Lung (tissue), 11 donors: ENCODE measurements at regions not wholly inside any gene's neighbourhood (a gene's known extent, or its start where the extent isn't known, plus 50 kb on each side); places are given as distances from the start of the nearest gene placed in this dataset.

Source experiments
- ATAC-seq: fragments of 200-7000 bp; cut with Tn5 transposase; one replicate; pipeline ENCODE4 v1.9.1; 2020; ENCODE audit warnings: moderate number of reproducible peaks; ENCODE audit not compliant: insufficient read depth, low FRiP score
- DNase-seq, 3 donors: peaks; one replicate each; pipeline ENCODE4 v3.0.0-alpha.2; 2013 to 2017
- H3K27ac ChIP-seq, 2 donors: one replicate each; pipeline ENCODE4 v1.5.1; 2013; ENCODE audit warnings: mild to moderate bottlenecking in 2 of 2, moderate library complexity in 2 of 2, control low read depth in 1 of 2, inconsistent platforms in 1 of 2, low read depth in 1 of 2, low read length in 1 of 2
- H3K27me3 ChIP-seq, 3 donors: one replicate each; pipeline ENCODE4 v1.5.1; 2013; ENCODE audit warnings: low read length in 2 of 3; ENCODE audit not compliant: control insufficient read depth in 3 of 3, insufficient read depth in 3 of 3
- H3K36me3 ChIP-seq, 4 donors: one replicate each; pipeline ENCODE4 v1.5.1; 2013; ENCODE audit warnings: low read length in 4 of 4, mild to moderate bottlenecking in 1 of 4, moderate library complexity in 1 of 4; ENCODE audit not compliant: control insufficient read depth in 4 of 4, insufficient read depth in 4 of 4
- H3K4me1 ChIP-seq, 5 donors: one replicate each; pipeline ENCODE4 v1.5.1; 2013; ENCODE audit warnings: low read length in 5 of 5, mild to moderate bottlenecking in 2 of 5, moderate library complexity in 1 of 5; ENCODE audit not compliant: control insufficient read depth in 5 of 5, insufficient read depth in 5 of 5
- H3K4me3 ChIP-seq: one replicate; pipeline ENCODE4 v1.5.1; 2013; ENCODE audit warnings: mild to moderate bottlenecking, control low read depth, moderate library complexity
- H3K9ac ChIP-seq, 2 donors: one replicate each; pipeline ENCODE4 v1.5.1; 2013; ENCODE audit warnings: low read length in 2 of 2, control low read depth in 1 of 2; ENCODE audit not compliant: insufficient read depth in 1 of 2
- H3K9me3 ChIP-seq, 4 donors: one replicate each; pipeline ENCODE4 v1.5.1; 2013; ENCODE audit warnings: low read length in 3 of 4, mild to moderate bottlenecking in 1 of 4, moderate library complexity in 1 of 4; ENCODE audit not compliant: control insufficient read depth in 4 of 4, insufficient read depth in 3 of 4
- WGBS, 2 donors: extraction: QIAGEN DNeasy Blood & Tissue Kit; methylation state at CpG; one replicate each; pipeline ENCODE4 v1.1.7; 2013; 5-methylcytosine and 5-hydroxymethylcytosine counted together
- TF ChIP-seq, protein P1 (sequence below): IDR thresholded peaks from 2 replicates; pipeline ENCODE4 v1.5.1; 2012; ENCODE audit warnings: mild to moderate bottlenecking; ENCODE audit errors: control extremely low read depth, extremely low read depth
- donor health status: control.
- donor health status: control.
- donor health status: Bipolar disorder and iron deficiency.
- donor health status: healthy.
- donor health status: DM: yes; HTN: yes; CAD: no.

DNA sequence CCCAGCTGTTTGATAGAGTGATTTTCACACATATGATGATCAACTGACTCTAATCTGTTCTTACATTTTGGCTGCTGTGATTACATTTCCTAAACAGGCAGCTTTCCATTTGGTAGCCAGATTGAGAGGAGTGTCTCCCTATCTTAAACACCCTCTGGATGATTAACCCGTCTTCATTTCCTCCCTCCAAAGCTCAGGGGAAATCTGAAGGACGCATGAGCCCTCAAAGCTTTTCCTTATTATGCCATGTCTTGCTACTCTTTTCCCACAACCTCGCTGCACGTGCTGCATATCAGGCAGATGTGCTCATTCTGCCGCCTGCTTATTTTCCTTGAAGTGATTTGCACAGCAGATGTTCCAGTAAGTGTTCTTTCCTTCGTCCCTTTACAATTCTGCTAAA lies 837.4 kb downstream of the LRRTM4 start:
- Histone ChIP-seq H3K36me3 (no peaks in the 10 kb centered on the region), H3K9ac (no peak overlapping the region), H3K9me3 (no peaks in the 10 kb centered on the region), H3K4me3 (no peak overlapping the region), H3K27me3 (no peaks in the 10 kb centered on the region), H3K4me1 (peaks cover 0 to 4% (median 0%) of the 10 kb centered on the region in 5 donors), H3K27ac (no peak overlapping the region)
- ATAC-seq (no peak), DNase-seq (no peak)
- WGBS, 2 donors, result 40 to 41% methylated on average over 6 of the region's 6 CpGs
- TF ChIP-seq, protein P1, sequence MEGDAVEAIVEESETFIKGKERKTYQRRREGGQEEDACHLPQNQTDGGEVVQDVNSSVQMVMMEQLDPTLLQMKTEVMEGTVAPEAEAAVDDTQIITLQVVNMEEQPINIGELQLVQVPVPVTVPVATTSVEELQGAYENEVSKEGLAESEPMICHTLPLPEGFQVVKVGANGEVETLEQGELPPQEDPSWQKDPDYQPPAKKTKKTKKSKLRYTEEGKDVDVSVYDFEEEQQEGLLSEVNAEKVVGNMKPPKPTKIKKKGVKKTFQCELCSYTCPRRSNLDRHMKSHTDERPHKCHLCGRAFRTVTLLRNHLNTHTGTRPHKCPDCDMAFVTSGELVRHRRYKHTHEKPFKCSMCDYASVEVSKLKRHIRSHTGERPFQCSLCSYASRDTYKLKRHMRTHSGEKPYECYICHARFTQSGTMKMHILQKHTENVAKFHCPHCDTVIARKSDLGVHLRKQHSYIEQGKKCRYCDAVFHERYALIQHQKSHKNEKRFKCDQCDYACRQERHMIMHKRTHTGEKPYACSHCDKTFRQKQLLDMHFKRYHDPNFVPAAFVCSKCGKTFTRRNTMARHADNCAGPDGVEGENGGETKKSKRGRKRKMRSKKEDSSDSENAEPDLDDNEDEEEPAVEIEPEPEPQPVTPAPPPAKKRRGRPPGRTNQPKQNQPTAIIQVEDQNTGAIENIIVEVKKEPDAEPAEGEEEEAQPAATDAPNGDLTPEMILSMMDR, result no peak

GRCh38 chr2:76679025-76679396 lies 843.2 kb downstream of the LRRTM4 start:
- no peak overlapping the region for H3K27ac ChIP-seq
- TF ChIP-seq, protein P1, result no peak
- 38 to 48% methylated on average over 1 of the region's 1 CpG for WGBS, 2 donors
- ATAC-seq (no peak), DNase-seq (no peak)
- no peaks in the 10 kb centered on the region for H3K9me3 ChIP-seq
- no peak overlapping the region for H3K4me3 ChIP-seq
- H3K36me3 ChIP-seq, result no peaks in the 10 kb centered on the region
- peaks cover 0 to 4% (median 0%) of the 10 kb centered on the region in 5 donors for H3K4me1 ChIP-seq
- H3K27me3 ChIP-seq, result no peaks in the 10 kb centered on the region
- no peak overlapping the region for H3K9ac ChIP-seq

GRCh38 chr2:76678383-76679024 lies 843.7 kb downstream of the LRRTM4 start:
- H3K4me1 ChIP-seq, result peaks cover 0 to 4% (median 0%) of the 10 kb centered on the region in 5 donors
- no peaks in the 10 kb centered on the region for H3K9me3 ChIP-seq
- H3K9ac ChIP-seq, result no peak overlapping the region
- DNase-seq (peak in 1 of 3 donors; percentile 4), ATAC-seq (no peak)
- H3K36me3 ChIP-seq, result no peaks in the 10 kb centered on the region
- H3K27ac ChIP-seq, result no peak overlapping the region
- H3K27me3 ChIP-seq, result no peaks in the 10 kb centered on the region
- no peak overlapping the region for H3K4me3 ChIP-seq
- TF ChIP-seq, protein P1, result no peak
- WGBS, 2 donors, result 40 to 41% methylated on average over 3 of the region's 3 CpGs

- Histone ChIP-seq H3K9me3 (no peaks in the 10 kb centered on the region), H3K4me3 (no peak overlapping the region), H3K36me3 (no peaks in the 10 kb centered on the region), H3K9ac (no peak overlapping the region), H3K27me3 (no peaks in the 10 kb centered on the region), H3K4me1 (peaks cover 0 to 18% (median 0%) of the 10 kb centered on the region in 5 donors), H3K27ac (no peak overlapping the region)
- TF ChIP-seq, protein P1, result no peak
- ATAC-seq (no peak), DNase-seq (no peak)
These were observed 847.0 kb downstream of the LRRTM4 start for GRCh38 chr2:76675212-76675611.
